Tibial nerve (tissue), 4 donors: ENCODE measurements at regions not wholly inside any gene's neighbourhood (a gene's known extent, or its start where the extent isn't known, plus 50 kb on each side); places are given as distances from the start of the nearest gene placed in this dataset. TPM values are rescaled to one million over a fixed set of nuclear protein-coding genes. Genes with fewer than 3 reads are reported as not detected.

Experiments
- DNase-seq, 2 donors: peaks; one replicate each; pipeline ENCODE4 v3.0.0-alpha.2; 2019; ENCODE audit warnings: low spot score in 2 of 2
- H3K27ac ChIP-seq, 4 donors: fragments of 200-600 bp; sonication (generic) in 3 of 4; one replicate each; pipeline ENCODE4 v1.5.1; 2017 to 2019; ENCODE audit warnings: mild to moderate bottlenecking in 1 of 4
- H3K27me3 ChIP-seq, 2 donors: fragments of 200-600 bp; sonication (generic) in 1 of 2; one replicate each; pipeline versions ENCODE4 v1.5.1 to v1.6.0; 2017 to 2019
- H3K36me3 ChIP-seq, 3 donors: fragments of 200-600 bp; sonication (generic); one replicate each; pipeline ENCODE4 v1.5.1; 2018 to 2019
- H3K4me1 ChIP-seq, 4 donors: fragments of 200-600 bp; sonication (generic) in 3 of 4; one replicate each; pipeline ENCODE4 v1.5.1; 2017 to 2019
- H3K4me3 ChIP-seq, 4 donors: fragments of 200-600 bp; sonication (generic) in 3 of 4; one replicate each; pipeline ENCODE4 v1.5.1; 2017 to 2019; ENCODE audit warnings: mild to moderate bottlenecking in 1 of 4, moderate library complexity in 1 of 4
- H3K9me3 ChIP-seq, 4 donors: fragments of 200-600 bp; sonication (generic) in 3 of 4; one replicate each; pipeline ENCODE4 v1.5.1; 2017 to 2019
- CTCF ChIP-seq, 5 experiments: fragments of 200-600 bp in 3 of 5; fragments of 450-650 bp in 2 of 5; sonication (generic) in 3 of 5; IDR thresholded peaks; one replicate each; pipeline ENCODE4 v1.5.1; 2016 to 2019; ENCODE audit warnings: antibody characterized with exemption in 5 of 5, mild to moderate bottlenecking in 3 of 5, moderate library complexity in 2 of 5
- EP300 ChIP-seq, 2 donors: sonication (generic); formaldehyde crosslinking; IDR thresholded peaks; one replicate each; pipeline ENCODE4 v1.6.1; 2017; ENCODE audit warnings: antibody characterized with exemption in 2 of 2, mild to moderate bottlenecking in 1 of 2
- POLR2A ChIP-seq, 2 donors: fragments of 450-650 bp; IDR thresholded peaks; one replicate each; pipeline ENCODE4 v1.6.1; 2017; ENCODE audit warnings: antibody characterized with exemption in 2 of 2, mild to moderate bottlenecking in 2 of 2, moderate library complexity in 2 of 2
- WGBS, 2 donors: methylation state at CpG; one replicate each; pipeline ENCODE4 v1.1.5; 2018; 5-methylcytosine and 5-hydroxymethylcytosine counted together
- small RNA-seq: library from RNA; depleted of rRNA; stranded (forward); fragments of <200 nt; gene quantifications from one replicate; pipeline ENCODE3, GENCODE V24; 2016

- TF ChIP-seq EP300 (IDR thresholded peaks at IDR 0.05) (no peak), CTCF (IDR thresholded peaks at IDR 0.05) (no peak), POLR2A (IDR thresholded peaks at IDR 0.05) (no peak)
- H3K4me1 ChIP-seq = no peaks in the 10 kb centered on the region
These were observed 52.8 kb upstream of the ZBTB40 start for GRCh38 chr1:22398656-22399420.

GRCh38 chr1:22399421-22400091, 52.1 kb upstream of the ZBTB40 start:
- H3K27ac ChIP-seq = no peak overlapping the region
- no peaks in the 10 kb centered on the region for H3K36me3 ChIP-seq
- peaks cover 0 to 79% of the 10 kb centered on the region in 2 donors for H3K27me3 ChIP-seq
- WGBS, 2 donors = 90 to 92% methylated on average over 10 of the region's 10 CpGs
- no peaks in the 10 kb centered on the region for H3K9me3 ChIP-seq
- TF ChIP-seq POLR2A (IDR thresholded peaks at IDR 0.05) (no peak), EP300 (IDR thresholded peaks at IDR 0.05) (no peak), CTCF (IDR thresholded peaks at IDR 0.05) (no peak)
- no peak overlapping the region for H3K4me3 ChIP-seq
- no peaks in the 10 kb centered on the region for H3K4me1 ChIP-seq
- DNase-seq = no peak

More at GRCh38 chr1:22398656-22399420, 52.8 kb upstream of the ZBTB40 start:
- Histone ChIP-seq H3K27ac (no peak overlapping the region), H3K9me3 (no peaks in the 10 kb centered on the region), H3K36me3 (no peaks in the 10 kb centered on the region), H3K27me3 (peaks cover 0 to 74% of the 10 kb centered on the region in 2 donors), H3K4me3 (no peak overlapping the region)
- DNase-seq = no peak
- 46 to 51% methylated on average over 11 of the region's 11 CpGs for WGBS, 2 donors

Small RNAs in the stretch of these regions (small RNA-seq; reads per million reads assigned to genes)
- not detected for gene MIR4418
